ENCODE measurements at regions not wholly inside any gene's neighbourhood (a gene's known extent, or its start where the extent isn't known, plus 50 kb on each side); places are given as distances from the start of the nearest gene placed in this dataset.

DNA sequence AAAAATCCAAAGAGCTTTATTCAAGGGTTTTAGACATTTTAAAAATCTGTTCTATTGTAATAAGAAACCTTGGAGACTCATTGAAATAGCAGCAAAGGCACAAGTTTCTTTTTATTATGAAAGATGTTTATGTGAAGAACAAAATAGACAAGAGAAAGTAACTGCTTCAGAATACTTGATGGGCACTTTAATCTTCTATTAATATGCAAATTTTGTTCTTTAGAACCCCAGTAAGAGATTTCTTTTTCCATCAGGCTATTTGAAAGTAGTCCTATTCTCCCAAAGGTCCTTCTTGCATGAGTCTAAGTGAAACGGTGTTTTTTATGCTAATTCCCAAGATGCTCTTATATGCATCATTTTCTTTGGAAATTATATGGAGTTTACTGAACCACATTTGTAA, 602.0 kb downstream of the EFNA5 start:
- TF ChIP-seq POLR2A (IDR thresholded peaks at IDR 0.05) (no peak), CTCF (IDR thresholded peaks at IDR 0.05 in 4 of 5, conservative IDR thresholded peaks at IDR 0.05 in 1 of 5) (no peak)
